T follicular helper cell (primary cell): ENCODE measurements at regions not wholly inside any gene's neighbourhood (a gene's known extent, or its start where the extent isn't known, plus 50 kb on each side); places are given as distances from the start of the nearest gene placed in this dataset.

Experiments used
- DNase-seq: peaks from one replicate; pipeline ENCODE4 v3.0.0-alpha.2; 2020; ENCODE audit warnings: low read depth

DNA sequence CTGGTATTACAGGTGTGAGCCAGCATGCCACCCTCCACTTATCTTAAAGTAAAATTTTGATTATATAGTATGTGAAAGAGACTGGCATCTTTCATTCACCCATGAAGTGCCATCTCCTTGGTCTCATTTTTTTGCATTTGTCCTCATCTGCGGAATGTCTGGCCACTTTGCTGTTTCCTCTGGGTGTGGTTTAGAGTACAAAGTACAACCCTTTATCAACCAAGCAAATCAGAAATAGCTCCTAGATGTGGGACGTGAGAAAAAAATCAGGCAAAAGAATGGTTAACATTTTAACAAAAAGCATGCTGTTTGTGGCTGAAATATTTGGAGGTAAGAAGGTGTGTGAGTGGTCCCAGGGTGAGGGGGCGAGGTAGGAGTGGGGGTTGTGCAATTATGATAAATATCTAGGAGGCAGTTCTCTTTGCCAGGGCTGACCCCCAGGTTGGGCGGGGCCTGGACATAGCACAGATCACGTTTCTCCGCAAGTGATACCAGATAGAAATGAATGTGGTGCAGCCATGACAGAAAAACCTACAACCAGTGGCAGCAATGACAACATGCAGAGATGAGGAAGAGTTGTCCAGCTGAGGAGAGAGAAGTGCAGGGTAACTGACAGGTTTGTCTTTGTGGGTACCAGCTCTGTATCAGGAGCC lies 115.8 kb upstream of the SERTAD2 start:
- DNase-seq: no peak

DNA sequence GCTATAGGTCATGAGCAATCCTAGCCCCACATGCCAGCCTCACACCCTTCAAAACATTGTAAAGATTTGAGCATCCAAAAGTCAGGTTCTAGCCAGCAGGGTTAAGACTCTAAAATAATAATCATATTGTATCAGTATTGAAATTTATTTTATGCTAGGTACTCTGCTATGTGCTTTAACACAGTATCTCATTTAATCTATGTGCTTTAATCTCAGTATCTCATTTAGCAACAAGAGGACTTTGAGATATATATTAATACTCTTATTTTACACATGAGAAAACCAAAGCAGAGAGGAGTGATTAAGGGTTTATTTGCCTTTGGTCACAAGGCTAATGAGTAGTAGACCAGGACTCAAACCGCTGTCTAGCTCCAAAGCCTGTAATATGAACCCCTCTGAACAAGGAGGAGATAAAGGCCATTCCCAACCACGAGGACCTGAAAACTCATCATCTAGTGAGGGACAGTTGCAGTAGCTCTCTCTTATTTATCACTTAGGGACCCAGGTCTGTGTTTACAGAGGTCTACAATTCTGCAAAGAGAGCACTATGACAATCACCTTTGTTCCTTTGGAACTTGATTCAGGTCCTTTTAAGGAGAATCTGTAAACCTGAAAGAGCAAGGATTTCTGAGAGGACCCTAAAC lies 116.5 kb upstream of the SERTAD2 start:
- DNase-seq: no peak

DNA sequence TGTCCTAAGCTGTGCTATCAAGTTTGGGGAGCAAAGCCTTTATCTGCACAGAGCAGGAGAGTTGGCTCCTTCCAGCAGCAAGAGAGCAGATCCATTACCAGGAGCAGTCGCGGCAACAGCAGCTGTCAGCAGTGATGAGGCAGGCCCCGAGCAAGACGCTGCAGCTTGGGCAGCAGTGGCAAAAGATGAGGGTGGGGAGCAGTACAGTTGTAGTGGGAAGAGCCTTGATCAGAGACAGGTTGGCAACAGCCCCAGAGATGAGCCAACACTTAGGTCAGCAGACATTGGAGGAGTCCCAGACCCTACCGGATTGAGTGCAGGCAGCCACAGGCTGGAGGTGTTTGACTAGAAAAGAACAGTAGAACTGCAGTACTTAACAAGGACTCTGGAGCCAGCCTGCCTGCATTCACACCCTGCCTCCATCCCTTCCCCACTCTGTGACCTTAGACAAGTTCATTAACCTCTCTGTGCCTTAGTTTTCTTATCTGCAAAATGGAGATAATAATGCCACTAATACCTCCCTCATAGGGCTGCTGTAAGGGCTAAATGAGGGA lies 117.1 kb upstream of the SERTAD2 start:
- DNase-seq: no peak

DNA sequence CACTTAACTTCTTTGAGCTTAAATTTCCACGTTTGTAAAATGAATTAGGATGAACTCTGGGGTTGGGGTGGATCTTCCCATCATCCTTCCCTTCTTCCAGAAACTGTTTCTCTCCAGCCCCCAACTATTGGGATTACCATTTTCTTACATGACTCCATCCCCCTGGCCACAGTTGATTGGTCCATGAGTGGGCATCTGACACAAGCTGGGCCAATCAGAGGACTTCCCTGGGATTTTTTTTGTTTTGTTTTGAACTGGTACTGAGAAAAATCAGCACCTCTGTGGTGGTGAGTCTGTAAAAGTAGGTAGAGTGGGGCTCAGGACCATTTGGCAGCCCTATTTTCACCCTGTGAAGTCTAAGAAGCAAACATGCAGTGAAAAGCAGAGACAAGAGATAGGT lies 118.0 kb upstream of the SERTAD2 start:
- no peak for DNase-seq

DNA sequence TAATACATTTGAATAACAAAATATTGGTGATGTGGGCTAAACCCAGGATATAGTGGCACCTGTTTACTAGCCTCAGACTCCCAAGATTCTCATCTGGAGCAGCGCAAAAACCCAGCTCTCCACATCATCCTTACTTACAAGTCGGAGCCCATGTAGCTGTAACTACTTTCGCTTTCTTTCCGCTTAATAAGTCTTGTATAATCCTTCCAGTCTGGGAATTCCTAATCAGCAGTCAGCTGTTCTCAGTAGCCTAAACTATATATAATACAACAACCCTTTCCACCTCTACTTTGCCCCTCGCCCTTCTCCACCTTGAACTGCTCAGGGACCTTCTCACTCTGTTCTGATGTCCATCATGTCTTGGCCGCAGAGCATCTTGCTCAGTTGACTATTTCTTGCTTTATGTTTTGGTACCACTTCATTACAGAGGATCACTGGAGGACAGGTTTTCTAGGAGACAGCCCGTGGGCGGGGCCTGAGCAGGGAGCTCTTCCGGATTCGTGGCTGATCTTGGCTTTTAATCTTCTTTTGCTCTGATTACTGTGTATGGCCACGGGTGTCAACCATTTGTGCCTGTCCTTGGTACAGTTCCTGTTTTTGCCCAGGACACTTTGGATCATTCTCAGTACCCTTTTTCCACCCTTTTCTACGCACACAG lies 119.9 kb upstream of the SERTAD2 start:
- no peak for DNase-seq

DNA sequence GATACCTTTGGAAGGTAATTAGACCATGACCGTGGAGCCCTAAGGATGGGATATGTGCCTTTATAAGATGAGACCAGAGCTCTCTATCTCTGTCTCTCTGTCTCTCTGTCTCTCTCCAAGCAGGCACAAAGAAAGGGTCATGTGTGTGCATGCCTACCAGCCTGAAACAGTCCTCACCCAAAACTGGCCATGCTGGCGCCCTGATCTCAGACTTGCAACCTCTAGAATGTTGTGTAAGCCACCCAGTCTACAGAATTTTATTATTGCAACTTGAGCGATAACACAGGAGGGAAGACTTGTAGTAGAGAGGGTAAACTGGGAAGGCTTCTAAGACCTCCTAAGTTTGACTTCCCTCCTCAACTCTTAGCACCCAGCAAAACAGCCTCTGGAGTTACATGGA lies 124.1 kb upstream of the SERTAD2 start:
- DNase-seq: no peak

DNA sequence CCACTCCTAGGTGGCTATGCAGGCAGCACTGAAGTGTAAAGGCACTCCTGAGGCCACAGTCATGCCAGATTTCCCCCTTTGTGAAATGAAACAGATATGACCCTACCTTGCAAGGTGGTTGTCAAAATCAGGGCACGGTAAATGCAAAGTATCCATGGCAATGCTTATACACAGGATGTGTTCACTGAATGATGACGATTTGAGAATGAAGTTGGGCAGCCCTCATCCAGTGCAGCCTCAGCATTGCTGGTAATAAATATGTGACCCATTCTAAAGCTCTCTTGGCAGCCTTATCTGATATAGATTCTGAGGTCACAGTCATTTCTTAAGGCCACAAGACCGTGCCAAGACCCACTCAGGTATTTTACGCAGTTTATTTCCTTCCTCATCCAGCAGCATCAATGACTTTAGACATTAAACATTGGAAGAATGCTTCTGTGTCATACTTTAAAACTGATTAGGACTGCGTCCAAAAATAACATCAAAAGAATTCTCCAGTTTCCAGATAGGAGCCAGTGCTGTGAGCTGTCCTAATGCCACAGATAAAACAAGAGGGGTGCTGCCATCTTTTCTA lies 125.5 kb upstream of the SERTAD2 start:
- no peak for DNase-seq

DNA sequence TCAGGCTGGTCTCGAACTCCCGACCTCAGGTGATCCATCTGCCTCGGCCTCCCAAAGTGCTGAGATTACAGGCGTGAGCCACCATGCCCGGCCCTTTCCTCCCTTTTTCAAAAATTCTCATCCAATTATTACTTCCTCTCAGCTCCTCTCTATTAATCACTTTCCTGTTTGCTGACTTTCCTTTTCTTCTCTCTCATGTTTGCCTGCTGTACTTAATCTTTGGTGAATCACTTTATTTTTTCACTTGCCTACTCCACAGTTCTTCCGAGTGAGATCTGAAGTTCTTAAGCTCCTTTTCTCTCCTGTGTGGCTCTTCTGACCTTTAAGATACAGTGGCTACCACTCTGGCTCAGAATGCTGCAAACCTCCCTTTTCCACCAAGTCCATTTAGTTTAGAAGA lies 126.3 kb upstream of the SERTAD2 start:
- no peak for DNase-seq

DNA sequence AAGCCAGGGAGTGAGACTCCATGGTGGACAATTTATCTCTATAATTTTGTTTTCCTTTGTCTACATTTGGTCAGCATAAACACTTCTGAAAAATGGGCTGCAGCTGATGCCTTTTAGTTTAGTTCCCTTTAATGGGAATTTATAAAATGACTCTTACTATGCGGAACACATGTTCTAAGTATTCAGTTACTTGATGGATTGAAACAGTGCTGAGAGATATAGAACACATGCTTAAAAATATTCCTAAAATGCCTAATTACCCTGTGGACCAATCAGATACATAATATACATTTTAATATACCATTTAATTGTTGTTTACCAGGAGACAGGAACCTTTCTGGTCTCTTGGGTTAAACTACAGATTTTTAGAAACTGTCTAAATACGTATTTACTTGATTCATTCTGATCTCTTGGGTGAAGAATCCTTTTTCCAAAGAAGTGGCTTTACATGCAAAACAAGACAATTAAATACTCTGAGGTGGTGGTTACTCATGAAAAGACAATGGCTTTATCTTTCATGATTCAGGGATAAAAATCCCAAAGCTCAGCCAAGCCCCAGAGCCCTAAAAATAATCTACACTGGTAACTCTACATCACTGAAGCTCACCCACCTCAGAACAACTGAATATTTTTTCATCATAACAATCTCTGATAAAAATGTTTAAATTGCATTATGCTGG lies 128.1 kb upstream of the SERTAD2 start:
- DNase-seq: no peak

DNA sequence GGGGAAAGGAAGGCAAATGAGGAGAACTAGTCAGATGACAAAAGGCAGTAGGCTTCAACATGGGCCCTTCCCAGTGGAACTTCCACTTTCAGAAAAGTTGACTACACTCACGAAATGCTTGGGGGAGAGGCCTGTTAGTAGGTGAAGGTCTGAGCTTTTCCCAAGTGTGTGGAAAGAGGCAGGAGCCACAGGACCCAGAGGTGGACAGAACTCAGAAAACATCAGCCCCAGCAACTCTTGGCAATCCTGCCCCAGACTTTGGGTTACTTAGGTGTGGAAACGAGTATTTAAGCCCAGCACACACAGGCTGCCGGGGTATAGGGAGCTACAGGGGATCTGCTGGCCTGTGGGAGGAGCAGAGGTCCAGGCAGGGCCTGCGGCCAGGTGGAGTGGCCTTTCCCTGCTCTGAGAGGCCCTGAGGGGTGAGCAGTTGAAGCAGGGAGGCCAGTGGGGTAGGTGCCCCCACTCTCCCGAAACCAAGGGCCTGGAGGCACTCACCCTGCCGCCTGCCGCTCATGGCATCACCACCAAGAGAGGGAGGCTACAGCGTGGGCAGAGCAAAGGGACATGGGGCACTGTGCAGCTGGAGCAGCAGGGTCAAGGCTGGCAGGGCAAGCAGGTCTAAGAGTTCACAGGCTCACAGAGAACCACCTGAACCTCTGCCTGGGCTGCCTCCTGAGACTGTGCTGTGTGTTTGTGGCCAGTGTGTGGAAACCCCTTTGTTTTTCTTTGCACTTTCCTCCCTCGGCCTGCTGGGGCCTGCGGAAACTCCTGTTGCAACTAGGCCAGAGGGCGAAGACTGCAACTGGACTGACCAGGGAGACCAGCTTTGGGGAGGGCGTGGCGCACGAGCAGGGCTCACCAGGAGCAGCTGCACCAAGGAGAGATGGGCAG lies 130.7 kb upstream of the SERTAD2 start:
- DNase-seq: no peak

DNA sequence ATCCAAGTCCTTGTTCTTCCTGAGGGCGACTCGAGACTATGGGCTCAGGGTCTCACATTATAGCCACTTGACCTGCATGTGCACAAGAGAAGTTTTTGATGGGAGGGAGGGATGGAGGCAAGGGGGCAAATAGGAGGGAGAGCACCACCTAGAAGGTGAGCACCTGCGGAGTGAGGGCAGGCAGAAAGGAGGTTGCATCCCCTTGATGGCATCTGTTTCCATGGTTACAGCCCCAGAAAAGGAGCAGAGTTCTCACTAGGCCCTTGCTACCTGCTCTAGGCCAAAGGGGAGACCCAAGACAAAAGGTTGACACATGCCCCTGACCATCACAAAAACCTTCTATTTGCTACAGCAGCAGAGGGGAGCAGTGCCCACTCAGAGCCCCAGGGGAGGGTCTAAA lies 131.5 kb upstream of the SERTAD2 start:
- DNase-seq: no peak

DNA sequence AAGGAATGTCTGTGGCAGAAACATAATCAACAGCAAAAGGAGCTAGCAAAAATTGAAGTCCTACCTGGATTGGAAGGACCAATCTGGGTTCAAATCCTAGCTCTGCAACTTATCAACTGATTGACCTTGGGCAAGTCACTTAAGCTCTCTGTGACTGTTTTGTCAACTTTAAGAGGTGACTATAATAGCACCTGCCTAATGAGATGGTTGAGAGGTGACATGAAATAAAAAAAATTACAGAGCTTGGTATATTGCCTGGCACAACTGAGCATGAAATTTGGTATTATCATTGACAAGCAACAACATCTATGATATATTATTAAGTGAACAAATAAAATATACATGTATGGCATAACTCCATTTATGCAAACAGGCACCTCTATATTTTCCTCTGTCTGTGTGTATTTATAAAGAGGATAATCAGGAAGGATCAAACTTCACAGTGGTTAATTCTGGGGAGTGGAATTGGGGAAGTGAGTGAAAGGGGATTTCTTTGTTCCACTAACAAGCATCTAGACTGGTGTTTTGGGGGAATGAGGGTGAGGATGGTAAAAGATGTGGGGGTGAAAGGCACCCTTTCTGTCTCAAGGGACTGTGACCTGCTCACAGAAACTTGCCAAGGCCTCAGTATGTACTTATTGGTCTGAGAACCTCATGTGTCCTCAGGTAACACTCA lies 132.8 kb upstream of the SERTAD2 start:
- DNase-seq: no peak

DNA sequence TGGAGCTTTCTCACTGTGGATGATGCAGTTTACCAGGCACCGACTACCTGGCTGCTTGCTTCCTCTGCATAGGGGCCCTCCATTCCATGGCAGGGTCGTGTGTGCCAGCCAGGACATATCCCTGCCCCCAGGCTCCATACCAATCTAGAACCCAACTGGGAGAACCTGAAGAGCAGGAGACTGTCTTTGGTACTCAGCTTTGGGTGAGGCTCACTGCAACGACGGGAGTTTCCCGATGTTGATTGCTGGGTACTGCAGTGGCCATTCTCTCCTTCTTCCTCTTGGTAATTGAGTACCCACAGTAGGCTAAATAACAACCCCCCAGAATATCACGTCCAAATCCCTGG lies 133.3 kb upstream of the SERTAD2 start:
- no peak for DNase-seq

DNA sequence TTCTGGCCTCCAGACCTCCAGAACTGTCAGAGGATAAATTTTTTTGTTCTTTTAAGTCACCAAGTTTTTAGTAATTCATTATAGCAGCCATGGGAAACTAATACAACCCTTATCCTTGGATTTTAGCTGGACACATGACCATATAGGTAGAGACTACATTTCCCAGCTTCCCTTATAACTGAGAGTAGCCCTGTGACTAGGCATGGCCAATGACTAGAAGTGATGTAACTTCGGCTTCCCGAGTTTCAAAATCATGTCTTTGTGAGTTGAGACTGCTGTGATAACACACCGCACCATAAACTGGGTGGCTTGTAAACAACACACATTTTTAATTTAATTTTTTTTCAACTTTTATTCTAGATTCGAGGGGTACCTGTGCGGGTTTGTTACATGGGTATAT lies 134.0 kb upstream of the SERTAD2 start:
- no peak for DNase-seq

DNA sequence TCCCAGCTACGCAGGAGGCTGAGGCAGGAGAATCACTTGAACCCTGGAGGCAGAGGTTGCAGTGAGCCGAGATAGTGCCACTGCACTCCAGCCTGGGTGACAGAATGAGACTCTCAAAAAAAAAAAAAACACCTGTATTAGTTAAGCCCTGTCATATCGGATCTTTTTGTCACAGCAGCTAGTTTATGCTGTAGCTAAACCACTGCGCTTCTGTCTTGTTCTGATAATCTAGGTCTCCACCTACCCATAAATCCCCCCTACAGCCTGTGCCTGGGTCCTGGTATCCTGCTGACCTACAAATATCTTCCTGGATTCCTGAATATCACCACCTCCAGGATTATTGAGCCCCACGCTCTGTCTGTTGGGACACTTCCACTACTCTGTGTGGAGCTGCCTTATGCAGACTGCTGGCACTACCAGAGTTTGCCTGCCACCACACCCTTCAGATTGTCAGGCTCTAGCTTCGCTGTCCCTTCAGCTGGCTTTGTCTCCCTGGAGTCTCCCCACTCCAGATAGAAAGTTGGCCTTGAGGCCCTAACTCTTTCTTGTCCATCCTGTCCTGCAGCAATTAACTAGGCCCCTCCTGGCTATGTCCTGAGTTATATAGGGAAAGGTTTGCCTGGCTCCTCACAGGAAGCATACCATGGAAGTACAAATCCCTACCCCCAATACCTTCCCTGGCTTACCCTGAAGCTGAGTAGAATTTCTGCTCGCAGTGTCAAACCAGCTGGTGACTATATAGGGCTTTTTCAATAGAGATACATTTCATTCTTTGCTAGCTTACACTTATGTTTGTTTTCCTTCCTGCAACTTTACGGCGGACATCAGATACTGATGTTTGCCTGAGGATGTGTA lies 136.0 kb upstream of the SERTAD2 start:
- no peak for DNase-seq

DNA sequence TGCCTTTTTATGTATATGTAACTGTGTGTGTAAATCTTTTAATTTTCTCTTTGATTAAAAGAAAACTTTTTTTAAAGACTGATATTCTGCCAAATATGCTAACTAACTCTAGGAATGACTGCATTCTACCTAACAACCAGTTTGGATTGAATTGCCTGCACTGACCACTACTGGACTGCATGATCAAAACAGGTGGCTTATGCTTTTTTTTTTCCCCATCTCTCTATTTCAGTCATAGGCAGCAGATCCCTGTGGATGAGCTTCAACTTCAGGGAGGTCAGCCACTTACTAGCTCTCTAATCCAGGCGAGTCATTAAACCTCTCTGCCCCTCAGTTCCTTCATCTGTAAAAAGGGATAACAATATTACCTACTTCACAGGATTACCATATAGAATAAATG lies 138.6 kb upstream of the SERTAD2 start:
- no peak for DNase-seq

DNA sequence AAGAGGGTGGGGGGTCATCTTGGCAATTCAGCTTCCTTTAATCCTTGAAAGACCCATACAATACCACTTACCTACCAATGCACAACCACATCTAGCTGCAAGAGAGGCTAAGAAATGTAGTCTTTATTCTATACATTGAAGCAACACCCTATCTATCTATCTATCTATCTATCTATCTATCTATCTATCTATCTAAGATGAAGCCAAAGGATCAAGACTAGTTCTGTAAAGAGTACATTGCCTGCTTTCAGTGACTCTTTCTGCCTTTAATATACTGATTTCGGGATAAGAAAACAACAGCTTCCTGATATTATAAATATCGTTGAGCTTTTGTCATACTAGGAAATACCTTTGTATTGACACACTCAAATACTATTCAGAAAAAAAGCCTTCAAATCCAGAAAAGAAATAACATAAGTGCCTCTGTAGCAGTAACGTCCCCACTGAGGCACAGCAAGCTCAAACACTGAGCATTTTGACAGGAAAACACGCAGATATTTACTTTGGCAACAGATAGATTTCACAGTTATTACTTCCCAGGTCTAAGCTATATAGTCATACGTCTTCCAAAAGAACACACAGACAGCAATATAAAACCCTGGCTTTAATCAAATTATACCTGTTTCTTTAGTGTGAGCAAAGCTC lies 139.4 kb upstream of the SERTAD2 start:
- no peak for DNase-seq

DNA sequence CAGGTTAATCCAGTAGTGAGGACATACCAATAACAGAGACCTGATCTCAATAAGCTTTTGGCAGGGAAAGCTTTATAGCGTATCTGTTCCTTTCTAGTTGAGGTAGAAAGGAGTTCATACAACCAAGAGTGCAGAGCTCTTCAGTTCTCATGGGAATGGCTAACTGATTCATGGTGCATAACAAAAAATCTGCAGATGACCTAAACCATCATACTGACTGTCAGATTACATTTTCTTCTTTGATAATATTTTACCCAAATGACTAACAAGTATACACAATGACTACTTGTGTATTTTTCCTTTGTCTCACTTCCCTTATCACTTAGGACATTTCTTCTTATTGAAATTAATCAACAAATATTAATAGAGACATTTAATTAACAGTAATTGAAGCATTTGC lies 140.0 kb upstream of the SERTAD2 start:
- DNase-seq: no peak

DNA sequence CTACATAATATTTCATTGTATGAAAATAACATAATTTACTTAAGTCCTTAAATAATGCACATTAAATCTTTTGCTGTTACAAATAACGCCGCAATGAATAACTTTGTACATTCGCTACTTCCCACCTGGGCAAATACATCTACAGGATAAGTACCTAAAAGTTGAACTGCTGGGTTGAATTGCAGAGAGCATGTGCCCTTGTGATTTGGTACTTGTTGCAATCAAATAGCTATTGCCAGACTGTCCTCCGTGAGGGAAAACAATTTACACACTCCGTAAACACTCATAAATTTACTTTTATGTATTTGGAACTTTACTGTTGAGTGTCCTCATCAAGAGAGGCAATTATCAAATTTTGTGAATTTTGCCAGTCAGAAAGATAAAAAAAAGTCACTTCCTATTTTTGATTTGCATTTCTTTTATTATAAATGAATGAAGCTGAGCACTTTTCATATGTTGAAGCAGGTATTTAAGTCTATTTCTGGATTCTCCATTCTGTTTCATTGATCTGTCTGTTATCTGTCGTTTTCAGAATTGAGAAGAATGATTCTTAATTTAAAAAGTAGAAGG lies 140.8 kb upstream of the SERTAD2 start:
- DNase-seq: no peak
